ENCODE measurements at regions not wholly inside any gene's neighbourhood (a gene's known extent, or its start where the extent isn't known, plus 50 kb on each side); places are given as distances from the start of the nearest gene placed in this dataset.

- TF ChIP-seq ZBTB11 (CRISPR knock-in tag; IDR thresholded peaks at IDR 0.05) = no peak
- no peak for TF ChIP-seq SREBF2 (IDR thresholded peaks at IDR 0.05; ENCODE audit: low read length)
- no peak for TF ChIP-seq CBX3 (IDR thresholded peaks at IDR 0.05; ENCODE audit: borderline replicate concordance, low read depth)
- no peak for TF ChIP-seq E2F4 (IDR thresholded peaks at IDR 0.05; ENCODE audit: low read depth, low read length)
- no peak for TF ChIP-seq NFYB (IDR thresholded peaks at IDR 0.05; ENCODE audit: insufficient read depth, low read depth, low read length)
- no peak for TF ChIP-seq NFIC (IDR thresholded peaks at IDR 0.05; ENCODE audit: low read depth, low read length)
- no peak for TF ChIP-seq RBBP5 (conservative IDR thresholded peaks at IDR 0.05)
- TF ChIP-seq POLR2A (IDR thresholded peaks at IDR 0.05; ENCODE audit: low read depth, low read length) = no peak
These were observed 90.5 kb upstream of the TMPO start (continued) for GRCh38 chr12:98424726-98425401.

DNA sequence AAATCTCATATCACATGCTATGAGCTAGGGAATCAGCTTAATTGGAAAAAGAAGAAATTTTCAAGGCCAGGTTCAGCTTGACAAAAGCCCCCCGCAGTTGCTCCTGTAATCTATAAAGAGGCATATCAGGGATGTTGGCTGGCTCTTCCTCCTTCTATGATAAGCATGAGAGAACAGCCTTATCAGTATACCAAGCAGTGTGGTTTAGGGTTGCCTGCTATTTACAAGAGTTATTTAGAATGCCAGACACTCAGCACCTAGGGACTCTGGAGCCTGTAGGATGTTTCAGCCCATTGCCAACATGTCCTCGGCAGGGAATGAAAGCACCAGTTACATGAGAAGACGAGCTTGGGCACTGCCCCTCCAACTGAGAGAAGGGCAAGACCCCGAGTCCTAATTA, 89.5 kb upstream of the TMPO start:
- no peak for DNase-seq (ENCODE audit: low read depth, low spot score)
- no TSS peak for BruUV-seq (replicated peaks)
- H4K20me1 ChIP-seq (ENCODE audit: control insufficient read depth, insufficient read depth) = no peaks in the 10 kb centered on the region
- ChIA-PET SMC1A (ENCODE audit: uncharacterized antibody, unreplicated experiment) (interaction anchor here (1.1 to 1.4 kb wide), 4 partner anchors 17 to 96 kb away, joined by 3 read pairs; no protein-coding TSS in a partner anchor), CTCF (interaction anchor here (0.7 to 2.3 kb wide), 9 partner anchors 11 to 228 kb away, joined by 3 to 7 read pairs (median 3); no protein-coding TSS in a partner anchor), RAD21 (ENCODE audit: unreplicated experiment) (interaction anchor here (0.6 to 1.0 kb wide), 2 partner anchors 17 to 242 kb away, joined by 3 to 5 read pairs; no protein-coding TSS in a partner anchor), POLR2A (no interaction called here)
- no peaks in the 10 kb centered on the region for H3K4me1 ChIP-seq (ENCODE audit: control insufficient read depth, insufficient read depth, low read length)
- FAIRE-seq = no peak
- no peak overlapping the region for H3K4me3 ChIP-seq
- in situ Hi-C loops (cut with MboI) (loop anchor here (25.0 kb wide), 1 partner anchor 561 kb away; no protein-coding TSS in a partner anchor), intact Hi-C loops (cut with micrococcal nuclease; ENCODE audit: unreplicated experiment) (loop anchor here (1.0 to 10.0 kb wide), 3 partner anchors 90 to 569 kb away; no protein-coding TSS in a partner anchor)
- no peak overlapping the region for H3K4me2 ChIP-seq (ENCODE audit: control insufficient read depth, insufficient read depth)
- H3K9ac ChIP-seq (ENCODE audit: control insufficient read depth, insufficient read depth, low read length) = no peak overlapping the region
- 36% methylated on average over 4 of the region's 4 CpGs for WGBS (ENCODE audit: insufficient coverage, insufficient replicate concordance, low lambda C conversion rate, missing lambda C conversion rate)
- no peaks in the 10 kb centered on the region for H3K79me2 ChIP-seq (ENCODE audit: control insufficient read depth, insufficient read depth, low read length)
- no peaks in the 10 kb centered on the region for H3K27me3 ChIP-seq (replicated peaks in 1 of 2; ENCODE audit: control insufficient read depth in 2 of 2, insufficient read depth in 2 of 2, low read length in 1 of 2)
- no peaks in the 10 kb centered on the region for H3K36me3 ChIP-seq (ENCODE audit: control insufficient read depth in 2 of 2, insufficient read depth in 2 of 2, low read length in 1 of 2)
- no peak overlapping the region for H2AFZ ChIP-seq (ENCODE audit: control insufficient read depth, low read depth, low read length)
- H3K9me3 ChIP-seq (replicated peaks; ENCODE audit: control insufficient read depth, insufficient read depth, low read length) = no peaks in the 10 kb centered on the region
- no peak overlapping the region for H3K27ac ChIP-seq (ENCODE audit: control insufficient read depth, insufficient read depth)
- ATAC-seq = no peak
- TF ChIP-seq CHD2 (IDR thresholded peaks at IDR 0.05; ENCODE audit: borderline replicate concordance, low read depth, low read length) (no peak), RAD21 (IDR thresholded peaks at IDR 0.05; ENCODE audit: insufficient read depth, low read depth, low read length) (no peak), IRF5 (IDR thresholded peaks at IDR 0.05; ENCODE audit: borderline replicate concordance) (no peak), HCFC1 (IDR thresholded peaks at IDR 0.05; ENCODE audit: low read length) (no peak), ZNF622 (IDR thresholded peaks at IDR 0.05) (no peak), GABPA (IDR thresholded peaks at IDR 0.05; ENCODE audit: low read depth) (no peak), MLLT1 (IDR thresholded peaks at IDR 0.05) (no peak)
